H9 (cell line): ENCODE measurements at regions not wholly inside any gene's neighbourhood (a gene's known extent, or its start where the extent isn't known, plus 50 kb on each side); places are given as distances from the start of the nearest gene placed in this dataset.

ENCODE experiments used
- DNase-seq: peaks from one replicate; pipeline ENCODE4 v3.0.0-alpha.2; 2017
- H2AFZ ChIP-seq: one replicate; pipeline ENCODE4 v1.6.1; 2013; ENCODE audit warnings: mild to moderate bottlenecking, low read length, control low read depth, moderate library complexity
- H2AK5ac ChIP-seq: 2 replicates; pipeline ENCODE4 v1.6.1; 2013; ENCODE audit warnings: low read length, control low read depth, mixed read lengths; ENCODE audit not compliant: insufficient read length
- H2BK120ac ChIP-seq: one replicate; pipeline ENCODE4 v1.6.1; 2013; ENCODE audit warnings: low read depth, mild to moderate bottlenecking, low read length, control low read depth, inconsistent platforms; ENCODE audit not compliant: poor library complexity, severe bottlenecking
- H2BK12ac ChIP-seq: 2 replicates; pipeline ENCODE4 v1.6.1; 2013; ENCODE audit warnings: low read length, control low read depth, mixed read lengths, low read depth; ENCODE audit not compliant: insufficient read length
- H2BK15ac ChIP-seq: 2 replicates; pipeline ENCODE4 v1.6.1; 2013; ENCODE audit warnings: low read depth, low read length, control low read depth
- H2BK20ac ChIP-seq: one replicate; pipeline ENCODE4 v1.6.1; 2013; ENCODE audit warnings: low read depth, mild to moderate bottlenecking, low read length, control low read depth, inconsistent platforms; ENCODE audit not compliant: poor library complexity, severe bottlenecking
- H2BK5ac ChIP-seq: 2 replicates; pipeline ENCODE4 v1.6.1; 2013; ENCODE audit warnings: low read length, control low read depth, mixed read lengths; ENCODE audit not compliant: insufficient read length
- H3K14ac ChIP-seq: 2 replicates; pipeline ENCODE4 v1.6.1; 2013; ENCODE audit warnings: low read length, control low read depth; ENCODE audit not compliant: insufficient read depth
- H3K18ac ChIP-seq: 2 replicates; pipeline ENCODE4 v1.6.1; 2013; ENCODE audit warnings: low read depth, mild to moderate bottlenecking, mixed read lengths, low read length, control low read depth; ENCODE audit not compliant: insufficient read length
- H3K23ac ChIP-seq: 2 replicates; pipeline ENCODE4 v1.6.1; 2013; ENCODE audit warnings: low read length, control low read depth, mixed read lengths, low read depth; ENCODE audit not compliant: insufficient read length
- H3K23me2 ChIP-seq: 2 replicates; pipeline ENCODE4 v1.6.1; 2013; ENCODE audit warnings: low read depth, mild to moderate bottlenecking, mixed read lengths, low read length, control low read depth; ENCODE audit not compliant: insufficient read length, poor library complexity, severe bottlenecking
- H3K27ac ChIP-seq: 2 replicates; pipeline ENCODE4 v1.5.1; 2013; ENCODE audit warnings: low read length, control low read depth, mixed read lengths, low read depth; ENCODE audit not compliant: insufficient read length
- H3K27me3 ChIP-seq: 2 replicates; pipeline ENCODE4 v1.6.1; 2013; ENCODE audit warnings: low read length, control low read depth, inconsistent platforms; ENCODE audit not compliant: insufficient read depth
- H3K4ac ChIP-seq: 2 replicates; pipeline ENCODE4 v1.6.1; 2013; ENCODE audit warnings: low read depth, mild to moderate bottlenecking, control low read depth, inconsistent platforms, low read length, moderate library complexity
- H3K4me1 ChIP-seq: 2 replicates; pipeline ENCODE4 v1.6.1; 2013; ENCODE audit warnings: low read length, control low read depth, inconsistent platforms; ENCODE audit not compliant: insufficient read depth
- H3K4me2 ChIP-seq: 2 replicates; pipeline ENCODE4 v1.6.1; 2013; ENCODE audit warnings: low read length, control low read depth, mixed read lengths; ENCODE audit not compliant: insufficient read length, insufficient read depth
- H3K56ac ChIP-seq: 2 replicates; pipeline ENCODE4 v1.6.1; 2013; ENCODE audit warnings: low read depth, mild to moderate bottlenecking, mixed read lengths, low read length, control low read depth; ENCODE audit not compliant: insufficient read length
- H3K79me1 ChIP-seq: 2 replicates; pipeline ENCODE4 v1.6.1; 2013; ENCODE audit warnings: low read depth, mild to moderate bottlenecking, moderate library complexity, low read length, control low read depth, inconsistent platforms; ENCODE audit not compliant: insufficient read depth, poor library complexity, severe bottlenecking
- H3K79me2 ChIP-seq: 2 replicates; pipeline ENCODE4 v1.6.1; 2013; ENCODE audit warnings: low read length, control low read depth, inconsistent platforms; ENCODE audit not compliant: insufficient read depth
- H3K9ac ChIP-seq: 2 replicates; pipeline ENCODE4 v1.6.1; 2013; ENCODE audit warnings: low read length, control low read depth, mixed read lengths; ENCODE audit not compliant: insufficient read length; ENCODE audit errors: extremely low read depth
- H3K9me3 ChIP-seq: one replicate; pipeline ENCODE4 v1.6.1; 2013; ENCODE audit warnings: low read depth, low read length, inconsistent platforms; ENCODE audit not compliant: control insufficient read depth
- H3T11ph ChIP-seq: one replicate; pipeline ENCODE4 v1.6.1; 2013; ENCODE audit warnings: mild to moderate bottlenecking, low read length, control low read depth, inconsistent platforms
- H4K20me1 ChIP-seq: one replicate; pipeline ENCODE4 v1.6.1; 2013; ENCODE audit not compliant: control insufficient read depth, insufficient read length, insufficient read depth
- H4K5ac ChIP-seq: 2 replicates; pipeline ENCODE4 v1.6.1; 2013; ENCODE audit warnings: low read depth, mild to moderate bottlenecking, mixed read lengths, low read length, control low read depth; ENCODE audit not compliant: insufficient read length
- H4K8ac ChIP-seq: replicated peaks from 2 replicates; pipeline ENCODE4 v1.6.1; 2013; ENCODE audit warnings: low read length, control low read depth, mixed read lengths, low read depth; ENCODE audit not compliant: insufficient read length
- H4K91ac ChIP-seq: 2 replicates; pipeline ENCODE4 v1.6.1; 2013; ENCODE audit warnings: low read depth, mild to moderate bottlenecking, moderate library complexity, mixed read lengths, low read length, control low read depth; ENCODE audit not compliant: insufficient read length
- H3K27ac Mint-ChIP-seq, 3 experiments: 2 replicates in 2 of 3; 3 replicates in 1 of 3; pipeline ENCODE4 v1.8.0; 2020 to 2021; ENCODE audit warnings: mixed read lengths in 3 of 3, mild to moderate bottlenecking in 1 of 3, moderate library complexity in 1 of 3
- H3K27me3 Mint-ChIP-seq: 2 replicates; pipeline ENCODE4 v1.8.0; 2021; ENCODE audit warnings: low read depth, mild to moderate bottlenecking, moderate library complexity, mixed read lengths
- H3K36me3 Mint-ChIP-seq, 3 experiments: 2 replicates in 2 of 3; 3 replicates in 1 of 3; pipeline ENCODE4 v1.8.0; 2020 to 2021; ENCODE audit warnings: low read depth in 3 of 3, mixed read lengths in 3 of 3; ENCODE audit not compliant: insufficient read depth in 1 of 3
- H3K4me1 Mint-ChIP-seq, 2 experiments: 2 replicates each; pipeline ENCODE4 v1.8.0; 2020; ENCODE audit warnings: mixed read lengths in 2 of 2
- H3K4me3 Mint-ChIP-seq, 2 experiments: 2 replicates in 1 of 2; 3 replicates in 1 of 2; pipeline ENCODE4 v1.8.0; 2020 to 2021; ENCODE audit warnings: mild to moderate bottlenecking in 2 of 2, mixed read lengths in 2 of 2, moderate library complexity in 1 of 2
- H3K9me3 Mint-ChIP-seq, 2 experiments: 2 replicates in 1 of 2; 3 replicates in 1 of 2; pipeline ENCODE4 v1.8.0; 2020; ENCODE audit warnings: mild to moderate bottlenecking in 2 of 2, mixed read lengths in 2 of 2, moderate library complexity in 1 of 2
- TF ChIP-seq, protein P1 (sequence below): fragments of 200-600 bp; sonication (generic); conservative IDR thresholded peaks from 3 replicates; pipeline ENCODE4 v1.8.0; 2021; ENCODE audit warnings: antibody characterized with exemption, mild to moderate bottlenecking

- TF ChIP-seq, protein P1, sequence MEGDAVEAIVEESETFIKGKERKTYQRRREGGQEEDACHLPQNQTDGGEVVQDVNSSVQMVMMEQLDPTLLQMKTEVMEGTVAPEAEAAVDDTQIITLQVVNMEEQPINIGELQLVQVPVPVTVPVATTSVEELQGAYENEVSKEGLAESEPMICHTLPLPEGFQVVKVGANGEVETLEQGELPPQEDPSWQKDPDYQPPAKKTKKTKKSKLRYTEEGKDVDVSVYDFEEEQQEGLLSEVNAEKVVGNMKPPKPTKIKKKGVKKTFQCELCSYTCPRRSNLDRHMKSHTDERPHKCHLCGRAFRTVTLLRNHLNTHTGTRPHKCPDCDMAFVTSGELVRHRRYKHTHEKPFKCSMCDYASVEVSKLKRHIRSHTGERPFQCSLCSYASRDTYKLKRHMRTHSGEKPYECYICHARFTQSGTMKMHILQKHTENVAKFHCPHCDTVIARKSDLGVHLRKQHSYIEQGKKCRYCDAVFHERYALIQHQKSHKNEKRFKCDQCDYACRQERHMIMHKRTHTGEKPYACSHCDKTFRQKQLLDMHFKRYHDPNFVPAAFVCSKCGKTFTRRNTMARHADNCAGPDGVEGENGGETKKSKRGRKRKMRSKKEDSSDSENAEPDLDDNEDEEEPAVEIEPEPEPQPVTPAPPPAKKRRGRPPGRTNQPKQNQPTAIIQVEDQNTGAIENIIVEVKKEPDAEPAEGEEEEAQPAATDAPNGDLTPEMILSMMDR: no peak
- no peaks in the 10 kb centered on the region for H3K9me3 Mint-ChIP-seq
- no peak overlapping the region for H2BK12ac ChIP-seq
- H3K4me2 ChIP-seq: no peak overlapping the region
- H3K23ac ChIP-seq: no peak overlapping the region
- no peak overlapping the region for H3K4ac ChIP-seq
- no peak overlapping the region for H2BK15ac ChIP-seq
- H3K4me1 Mint-ChIP-seq: no peaks in the 10 kb centered on the region
- H3K27ac ChIP-seq: no peak overlapping the region
- no peak overlapping the region for H3K14ac ChIP-seq
- no peaks in the 10 kb centered on the region for H3K27me3 Mint-ChIP-seq
- H2BK20ac ChIP-seq: no peak overlapping the region
- H4K20me1 ChIP-seq: no peaks in the 10 kb centered on the region
- H3K4me1 ChIP-seq: no peaks in the 10 kb centered on the region
- H3K36me3 Mint-ChIP-seq: no peaks in the 10 kb centered on the region
- H3K4me3 Mint-ChIP-seq: no peak overlapping the region
- no peak for DNase-seq
- no peak overlapping the region for H3K56ac ChIP-seq
- H2AFZ ChIP-seq: no peak overlapping the region
- no peak overlapping the region for H2AK5ac ChIP-seq
- no peaks in the 10 kb centered on the region for H3K9me3 ChIP-seq
- H3T11ph ChIP-seq: no peak overlapping the region
- no peak overlapping the region for H3K27ac Mint-ChIP-seq
- no peak overlapping the region for H2BK120ac ChIP-seq
- H3K23me2 ChIP-seq: no peaks in the 10 kb centered on the region
- no peak overlapping the region for H2BK5ac ChIP-seq
- no peaks in the 10 kb centered on the region for H3K27me3 ChIP-seq
- H4K91ac ChIP-seq: no peak overlapping the region
- no peak overlapping the region for H4K8ac ChIP-seq
- no peaks in the 10 kb centered on the region for H3K79me1 ChIP-seq
- H4K5ac ChIP-seq: no peak overlapping the region
- H3K18ac ChIP-seq: no peak overlapping the region
- no peaks in the 10 kb centered on the region for H3K79me2 ChIP-seq
- no peak overlapping the region for H3K9ac ChIP-seq
These were observed 512.6 kb downstream of the ISL1 start for GRCh38 chr5:51895834-51896233.
